ENCODE measurements at regions not wholly inside any gene's neighbourhood (a gene's known extent, or its start where the extent isn't known, plus 50 kb on each side); places are given as distances from the start of the nearest gene placed in this dataset.

DNA sequence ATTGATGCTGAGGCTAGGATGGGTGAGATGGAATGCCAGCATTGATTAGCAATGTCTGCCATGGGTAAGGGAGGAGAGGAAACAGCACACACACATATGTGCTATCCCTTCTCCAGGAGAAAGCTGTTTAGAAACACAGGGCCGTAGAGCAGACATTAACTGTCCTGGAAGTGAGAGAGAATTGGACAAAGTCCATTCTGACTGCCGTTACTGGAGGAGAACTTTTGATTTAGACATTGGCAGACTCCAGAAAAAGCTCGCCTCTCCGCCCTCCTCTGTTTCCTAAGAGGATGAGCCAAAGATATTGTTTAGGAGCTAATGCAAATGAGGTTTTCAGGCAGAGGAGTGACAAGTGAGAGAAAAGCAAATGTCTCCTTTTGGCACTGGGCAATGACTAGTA lies 237.0 kb downstream of the HAPSTR1 start:
- TF ChIP-seq CTCF (IDR thresholded peaks at IDR 0.05) (no peak), POLR2A (IDR thresholded peaks at IDR 0.05) (no peak), POLR2AphosphoS5 (IDR thresholded peaks at IDR 0.05) (no peak)

All from sigmoid colon (tissue), 4 donors.